SK-N-SH (cell line): ENCODE measurements at regions not wholly inside any gene's neighbourhood (a gene's known extent, or its start where the extent isn't known, plus 50 kb on each side); places are given as distances from the start of the nearest gene placed in this dataset.

Source experiments
- CTCF ChIP-seq: fragments of 200-600 bp; sonication (generic); IDR thresholded peaks from 2 replicates; pipeline ENCODE4 v1.6.1; 2017; ENCODE audit warnings: antibody characterized with exemption, mild to moderate bottlenecking, moderate library complexity
- EP300 ChIP-seq, 2 experiments: IDR thresholded peaks; 2 replicates each; pipeline versions ENCODE4 v1.4.0 to v1.6.1; 2012; ENCODE audit warnings: borderline replicate concordance in 1 of 2, low read depth in 1 of 2, low read length in 1 of 2
- GABPA ChIP-seq: IDR thresholded peaks from 2 replicates; pipeline ENCODE4 v1.4.0; 2012; ENCODE audit warnings: low read depth, mild to moderate bottlenecking
- MAX ChIP-seq: IDR thresholded peaks from 2 replicates; pipeline ENCODE4 v1.4.0; 2012; ENCODE audit warnings: low read depth
- MEF2A ChIP-seq: IDR thresholded peaks from 2 replicates; pipeline ENCODE4 v1.4.0; 2012; ENCODE audit warnings: low read depth, borderline replicate concordance
- POLR2AphosphoS5 ChIP-seq: IDR thresholded peaks from 2 replicates; pipeline ENCODE4 v1.6.1; 2012; ENCODE audit warnings: low read depth, low read length
- ZBTB33 ChIP-seq: IDR thresholded peaks from 2 replicates; pipeline ENCODE4 v1.4.0; 2012; ENCODE audit warnings: low read depth, borderline replicate concordance

- no peak for TF ChIP-seq GABPA
- no peak for TF ChIP-seq ZBTB33
- TF ChIP-seq EP300 (IDR thresholded peaks at IDR 0.05; ENCODE audit: borderline replicate concordance in 1 of 2, low read depth in 1 of 2, low read length in 1 of 2), result no peak
- no peak for TF ChIP-seq POLR2AphosphoS5
- no peak for TF ChIP-seq MAX
- TF ChIP-seq MEF2A, result no peak
- TF ChIP-seq CTCF, result no peak
Observed at GRCh38 chr1:93023281-93023680, 55.8 kb upstream of the MTF2 start.
